ENCODE measurements at regions not wholly inside any gene's neighbourhood (a gene's known extent, or its start where the extent isn't known, plus 50 kb on each side); places are given as distances from the start of the nearest gene placed in this dataset.

DNA sequence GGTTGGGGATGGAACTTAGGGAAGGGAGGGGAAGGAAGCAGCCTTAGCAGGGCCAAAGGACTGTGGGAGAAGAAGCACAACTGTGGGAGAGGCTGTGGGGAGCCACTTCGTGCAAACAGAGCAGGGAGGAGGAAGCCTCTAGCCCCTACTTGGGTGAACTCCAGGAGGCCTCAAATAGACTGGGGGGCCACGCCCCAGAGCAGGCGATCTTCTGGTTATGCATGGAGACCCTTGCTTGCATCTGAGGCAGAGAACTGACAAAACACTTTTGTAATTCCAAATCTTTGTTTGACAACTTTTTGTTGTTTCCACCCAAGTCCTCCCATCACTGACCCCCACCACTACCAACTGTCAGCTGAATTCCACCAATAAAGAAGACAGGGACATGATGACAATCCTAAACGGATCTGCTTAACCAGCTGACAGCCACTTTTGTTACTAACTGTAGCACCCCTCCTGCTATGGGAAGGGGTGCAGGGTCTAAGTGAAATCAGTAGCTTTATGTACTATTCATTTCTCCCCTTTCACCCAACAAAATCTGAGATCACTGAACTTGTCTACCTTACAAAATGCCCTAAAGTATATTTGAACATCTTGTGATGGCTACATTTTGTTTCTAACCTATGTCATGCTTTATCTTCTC, 80.5 kb upstream of the CPO start:
- TF ChIP-seq, protein P1, sequence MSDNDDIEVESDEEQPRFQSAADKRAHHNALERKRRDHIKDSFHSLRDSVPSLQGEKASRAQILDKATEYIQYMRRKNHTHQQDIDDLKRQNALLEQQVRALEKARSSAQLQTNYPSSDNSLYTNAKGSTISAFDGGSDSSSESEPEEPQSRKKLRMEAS (IDR thresholded peaks at IDR 0.05): no peak
- TF ChIP-seq, protein P2, sequence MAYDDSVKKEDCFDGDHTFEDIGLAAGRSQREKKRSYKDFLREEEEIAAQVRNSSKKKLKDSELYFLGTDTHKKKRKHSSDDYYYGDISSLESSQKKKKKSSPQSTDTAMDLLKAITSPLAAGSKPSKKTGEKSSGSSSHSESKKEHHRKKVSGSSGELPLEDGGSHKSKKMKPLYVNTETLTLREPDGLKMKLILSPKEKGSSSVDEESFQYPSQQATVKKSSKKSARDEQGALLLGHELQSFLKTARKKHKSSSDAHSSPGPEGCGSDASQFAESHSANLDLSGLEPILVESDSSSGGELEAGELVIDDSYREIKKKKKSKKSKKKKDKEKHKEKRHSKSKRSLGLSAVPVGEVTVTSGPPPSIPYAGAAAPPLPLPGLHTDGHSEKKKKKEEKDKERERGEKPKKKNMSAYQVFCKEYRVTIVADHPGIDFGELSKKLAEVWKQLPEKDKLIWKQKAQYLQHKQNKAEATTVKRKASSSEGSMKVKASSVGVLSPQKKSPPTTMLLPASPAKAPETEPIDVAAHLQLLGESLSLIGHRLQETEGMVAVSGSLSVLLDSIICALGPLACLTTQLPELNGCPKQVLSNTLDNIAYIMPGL (CRISPR knock-in tag; IDR thresholded peaks at IDR 0.05; ENCODE audit: borderline replicate concordance): no peak
- TF ChIP-seq, protein P3, sequence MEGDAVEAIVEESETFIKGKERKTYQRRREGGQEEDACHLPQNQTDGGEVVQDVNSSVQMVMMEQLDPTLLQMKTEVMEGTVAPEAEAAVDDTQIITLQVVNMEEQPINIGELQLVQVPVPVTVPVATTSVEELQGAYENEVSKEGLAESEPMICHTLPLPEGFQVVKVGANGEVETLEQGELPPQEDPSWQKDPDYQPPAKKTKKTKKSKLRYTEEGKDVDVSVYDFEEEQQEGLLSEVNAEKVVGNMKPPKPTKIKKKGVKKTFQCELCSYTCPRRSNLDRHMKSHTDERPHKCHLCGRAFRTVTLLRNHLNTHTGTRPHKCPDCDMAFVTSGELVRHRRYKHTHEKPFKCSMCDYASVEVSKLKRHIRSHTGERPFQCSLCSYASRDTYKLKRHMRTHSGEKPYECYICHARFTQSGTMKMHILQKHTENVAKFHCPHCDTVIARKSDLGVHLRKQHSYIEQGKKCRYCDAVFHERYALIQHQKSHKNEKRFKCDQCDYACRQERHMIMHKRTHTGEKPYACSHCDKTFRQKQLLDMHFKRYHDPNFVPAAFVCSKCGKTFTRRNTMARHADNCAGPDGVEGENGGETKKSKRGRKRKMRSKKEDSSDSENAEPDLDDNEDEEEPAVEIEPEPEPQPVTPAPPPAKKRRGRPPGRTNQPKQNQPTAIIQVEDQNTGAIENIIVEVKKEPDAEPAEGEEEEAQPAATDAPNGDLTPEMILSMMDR (IDR thresholded peaks at IDR 0.05): no peak
- TF ChIP-seq ESRRA (IDR thresholded peaks at IDR 0.05; ENCODE audit: borderline replicate concordance, low read length) (no peak), RCOR1 (IDR thresholded peaks at IDR 0.05; ENCODE audit: low read depth, low read length) (no peak), RFX5 (IDR thresholded peaks at IDR 0.05) (no peak), SREBF2 (IDR thresholded peaks at IDR 0.05) (no peak), CEBPB (IDR thresholded peaks at IDR 0.05) (no peak), POLR2A (IDR thresholded peaks at IDR 0.05; ENCODE audit: low read length) (no peak)
